Activated CD4-positive, alpha-beta T cell treated with anti-CD3 and anti-CD28 coated beads, Interleukin-2, amount 10 ng/mL, durations not matched to agents 24 days and 14 days (primary cell): ENCODE measurements at regions not wholly inside any gene's neighbourhood (a gene's known extent, or its start where the extent isn't known, plus 50 kb on each side); places are given as distances from the start of the nearest gene placed in this dataset.

Experiments
- DNase-seq: peaks from one replicate; pipeline ENCODE4 v3.0.0; 2022
- H3K27ac Mint-ChIP-seq: one replicate; pipeline ENCODE4 v1.8.0; 2022; ENCODE audit warnings: mild to moderate bottlenecking, mixed read lengths
- H3K27me3 Mint-ChIP-seq: one replicate; pipeline ENCODE4 v1.8.0; 2022; ENCODE audit warnings: mixed read lengths
- H3K36me3 Mint-ChIP-seq: one replicate; pipeline ENCODE4 v1.8.0; 2022; ENCODE audit warnings: low read depth, mild to moderate bottlenecking, mixed read lengths
- H3K4me1 Mint-ChIP-seq: one replicate; pipeline ENCODE4 v1.8.0; 2021; ENCODE audit warnings: mixed read lengths
- H3K4me3 Mint-ChIP-seq: one replicate; pipeline ENCODE4 v1.8.0; 2022; ENCODE audit warnings: mild to moderate bottlenecking, moderate library complexity, mixed read lengths
- H3K9me3 Mint-ChIP-seq: one replicate; pipeline ENCODE4 v1.8.0; 2021; ENCODE audit warnings: mixed read lengths
- intact Hi-C: fragments of 100-400 bp; cut with micrococcal nuclease; formaldehyde crosslinking; loops from one replicate; pipeline ENCODE4 v1.15.1; 2023

DNA sequence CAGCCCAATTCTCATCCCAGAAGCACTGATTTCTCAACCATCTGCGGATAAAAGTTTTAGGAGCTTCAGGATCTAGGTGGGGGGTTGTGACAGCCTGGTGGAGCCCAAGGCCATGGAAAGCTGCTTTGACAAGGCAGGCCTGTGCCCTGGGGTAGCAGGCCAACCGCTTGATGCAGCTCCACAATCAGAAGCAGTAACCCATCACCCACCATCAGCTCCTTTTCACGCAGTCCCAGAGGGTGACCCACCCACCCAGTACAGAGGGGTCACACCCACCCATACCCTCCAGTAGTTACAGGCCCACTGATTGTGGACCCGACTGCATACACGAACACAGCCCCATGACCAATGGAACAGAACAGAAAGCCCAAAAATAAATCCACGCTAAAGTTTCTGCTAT is 253.9 kb downstream of the AHR start:
- Mint-ChIP-seq H3K36me3 (no peaks in the 10 kb centered on the region), H3K9me3 (no peaks in the 10 kb centered on the region), H3K4me3 (no peak overlapping the region), H3K27me3 (peaks cover 5% of the 10 kb centered on the region), H3K27ac (no peak overlapping the region), H3K4me1 (no peaks in the 10 kb centered on the region)
- intact Hi-C loops, result no loop called here
- no peak for DNase-seq

DNA sequence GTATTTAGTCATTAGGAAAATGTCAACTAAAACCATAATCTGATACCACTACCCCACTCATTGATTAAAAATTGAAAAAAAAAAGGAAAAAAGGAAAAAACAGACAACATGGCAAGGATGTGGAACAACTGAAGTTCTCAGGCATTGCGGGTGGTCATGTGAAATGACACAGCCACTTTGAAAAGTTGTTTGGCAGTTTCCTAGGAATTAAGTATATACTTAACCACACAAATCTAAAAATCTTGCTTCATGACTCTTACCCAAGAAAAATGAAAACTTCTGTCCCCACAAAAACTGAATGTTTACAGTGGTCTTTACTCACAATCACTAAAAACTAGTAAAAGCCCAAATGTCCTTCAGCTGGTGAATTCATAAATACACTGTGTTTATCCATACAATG is 254.5 kb downstream of the AHR start:
- Mint-ChIP-seq H3K4me3 (no peak overlapping the region), H3K36me3 (no peaks in the 10 kb centered on the region), H3K9me3 (no peaks in the 10 kb centered on the region), H3K27me3 (peaks cover 4% of the 10 kb centered on the region), H3K4me1 (no peaks in the 10 kb centered on the region), H3K27ac (no peak overlapping the region)
- DNase-seq, result no peak
- intact Hi-C loops, result no loop called here

DNA sequence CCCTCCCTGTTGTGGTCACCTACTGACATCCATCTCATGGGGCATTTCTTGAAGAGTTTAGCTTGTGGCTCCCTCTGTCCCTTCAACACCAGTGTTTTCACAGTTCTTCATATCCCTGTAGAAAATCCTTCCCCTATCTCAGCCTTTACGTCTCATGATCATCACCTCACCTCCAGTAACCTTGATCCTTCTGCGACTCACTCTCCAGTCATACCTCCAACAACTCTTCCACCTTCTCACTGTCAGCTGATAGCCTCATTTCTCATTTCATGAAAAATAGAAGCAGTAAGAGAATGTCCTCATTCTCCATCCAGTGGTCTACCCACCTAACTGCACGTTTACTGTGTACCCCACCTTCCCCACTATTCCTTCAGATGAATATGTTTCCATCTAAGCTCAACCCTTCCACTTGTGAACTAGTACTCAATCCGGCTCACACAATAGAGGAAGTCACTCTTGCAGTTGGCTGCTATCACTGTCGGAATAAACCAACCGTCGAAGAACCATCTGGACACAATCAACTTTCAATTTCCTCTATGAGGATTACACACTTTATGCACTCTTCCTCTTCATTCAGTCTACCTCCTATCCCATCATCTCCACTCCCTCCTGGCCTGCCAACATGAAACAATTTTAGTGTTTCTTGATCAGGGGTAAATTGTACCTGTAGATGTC is 256.0 kb downstream of the AHR start:
- H3K9me3 Mint-ChIP-seq, result no peaks in the 10 kb centered on the region
- H3K4me3 Mint-ChIP-seq, result no peak overlapping the region
- intact Hi-C loops, result no loop called here
- no peaks in the 10 kb centered on the region for H3K36me3 Mint-ChIP-seq
- no peak overlapping the region for H3K27ac Mint-ChIP-seq
- no peaks in the 10 kb centered on the region for H3K4me1 Mint-ChIP-seq
- DNase-seq, result no peak
- H3K27me3 Mint-ChIP-seq, result peaks cover 1% of the 10 kb centered on the region

DNA sequence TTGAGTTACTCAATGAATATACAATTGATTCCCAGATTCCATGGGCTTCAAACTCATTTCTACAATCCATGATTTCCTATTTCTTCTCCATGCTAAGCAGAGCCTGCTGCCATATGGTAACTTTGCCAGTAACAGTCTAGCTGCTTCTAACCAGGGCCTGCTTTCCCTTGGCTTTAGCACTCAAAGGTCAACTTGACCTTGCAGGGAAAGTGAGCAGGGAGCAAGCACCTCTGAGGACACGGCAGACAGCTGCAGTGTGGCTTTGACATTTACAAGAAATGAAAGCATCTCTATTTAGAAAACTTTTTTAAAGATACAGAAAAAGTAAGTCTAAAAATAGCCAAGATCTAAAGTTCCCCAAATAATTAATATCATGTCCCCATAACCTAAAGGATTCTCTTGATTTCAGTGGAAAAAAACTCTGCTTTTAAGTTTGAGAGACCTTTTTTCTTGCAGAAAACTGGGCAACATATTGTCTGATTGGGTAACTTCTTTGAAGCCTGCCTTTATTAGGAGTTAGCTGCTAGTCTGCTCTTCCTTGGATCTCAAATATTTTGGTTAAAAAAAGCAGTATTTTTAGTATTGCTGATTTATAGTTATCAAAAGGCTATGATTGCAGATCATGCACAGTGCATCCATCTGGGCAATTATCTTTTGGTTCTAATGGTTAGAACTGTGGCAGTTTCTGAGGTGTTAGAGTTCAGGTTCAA is 257.9 kb downstream of the AHR start:
- H3K27me3 Mint-ChIP-seq, result peaks cover 1% of the 10 kb centered on the region

DNA sequence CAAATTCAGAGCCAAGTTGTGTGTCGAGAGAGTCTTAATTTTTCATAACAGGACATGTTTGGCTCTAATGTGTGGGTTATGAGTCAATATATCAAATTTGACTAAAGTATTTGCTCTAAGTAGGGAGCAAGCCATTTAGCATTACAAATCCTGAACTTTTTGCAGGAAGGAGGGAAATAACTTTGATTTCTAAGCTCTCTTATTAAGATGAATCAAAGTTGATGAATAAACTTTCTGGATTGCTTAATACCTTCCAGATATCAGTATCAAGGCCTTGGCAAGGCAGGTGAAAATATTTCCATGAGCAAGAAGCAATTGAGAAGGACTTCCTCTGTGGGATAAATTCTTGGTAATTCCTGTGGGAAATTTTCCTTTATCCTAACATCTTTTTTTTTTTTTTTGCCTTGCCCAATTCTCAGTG is 258.8 kb downstream of the AHR start:
- Mint-ChIP-seq H3K27ac (no peak overlapping the region), H3K9me3 (no peaks in the 10 kb centered on the region), H3K4me1 (no peaks in the 10 kb centered on the region), H3K4me3 (no peak overlapping the region), H3K36me3 (no peaks in the 10 kb centered on the region), H3K27me3 (peaks cover 1% of the 10 kb centered on the region)
- intact Hi-C loops, result no loop called here
- no peak for DNase-seq

More for the DNA sequence above, 257.9 kb downstream of the AHR start:
- intact Hi-C loops, result no loop called here
- Mint-ChIP-seq H3K27ac (no peak overlapping the region), H3K36me3 (no peaks in the 10 kb centered on the region), H3K4me1 (no peaks in the 10 kb centered on the region), H3K4me3 (no peak overlapping the region), H3K9me3 (no peaks in the 10 kb centered on the region)
- DNase-seq, result no peak

DNA sequence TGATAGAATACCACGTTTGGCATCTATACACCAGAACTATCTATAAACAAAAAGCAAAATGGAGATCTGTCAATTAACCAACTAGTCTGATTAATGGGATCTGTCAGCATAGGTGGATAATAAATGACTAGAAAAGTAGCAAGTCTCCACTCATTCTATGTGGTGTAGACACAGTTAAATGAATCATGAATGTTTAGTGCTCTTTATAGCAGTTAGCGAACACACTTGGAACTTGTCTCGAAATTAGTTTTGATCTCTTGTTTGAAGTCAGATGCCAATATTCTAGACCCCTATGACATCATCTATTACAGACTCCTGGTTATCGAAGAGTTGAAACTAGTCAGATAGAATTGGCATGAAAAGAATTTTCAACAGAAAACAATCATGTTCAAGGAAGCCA is 259.7 kb downstream of the AHR start:
- H3K4me1 Mint-ChIP-seq, result no peaks in the 10 kb centered on the region
- intact Hi-C loops, result no loop called here
- no peaks in the 10 kb centered on the region for H3K36me3 Mint-ChIP-seq
- DNase-seq, result no peak
- no peaks in the 10 kb centered on the region for H3K9me3 Mint-ChIP-seq
- no peak overlapping the region for H3K27ac Mint-ChIP-seq
- no peak overlapping the region for H3K4me3 Mint-ChIP-seq
- H3K27me3 Mint-ChIP-seq, result no peaks in the 10 kb centered on the region

DNA sequence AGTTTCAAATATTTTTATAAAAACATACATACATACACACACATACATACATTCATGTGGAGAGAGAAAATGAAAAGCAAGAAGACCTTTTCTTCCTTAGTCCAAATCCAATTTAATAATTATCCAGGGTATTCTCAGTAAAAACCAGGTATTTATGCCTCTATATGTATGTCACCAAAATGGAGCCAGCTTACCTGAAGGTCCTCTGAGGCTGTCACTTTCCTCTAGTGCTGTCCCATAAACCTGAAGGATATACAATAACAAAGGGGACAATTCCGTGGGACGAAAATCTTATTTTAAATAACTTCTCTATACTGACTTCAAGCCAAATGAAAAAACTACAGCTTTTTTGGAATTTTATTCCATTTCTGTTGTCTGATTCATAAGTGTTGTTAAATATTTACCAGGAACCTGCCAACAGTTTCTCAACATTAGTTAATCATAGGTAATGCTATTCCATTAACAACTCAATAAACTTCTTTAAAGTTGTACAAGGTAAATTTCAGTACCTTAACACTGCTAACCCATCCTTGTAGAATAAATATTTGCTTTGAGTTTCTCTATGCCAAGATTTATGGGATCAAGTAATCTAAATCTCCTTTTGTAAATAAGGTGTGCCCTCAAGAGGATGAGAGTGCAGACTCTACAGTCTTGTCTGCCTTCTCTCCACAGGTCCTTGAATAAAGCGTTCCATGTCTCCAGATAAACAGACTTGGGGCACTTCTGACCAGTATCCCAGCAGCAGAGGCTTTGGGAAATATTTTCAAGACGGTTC is 260.3 kb downstream of the AHR start:
- Mint-ChIP-seq H3K9me3 (no peaks in the 10 kb centered on the region), H3K4me1 (no peaks in the 10 kb centered on the region), H3K27me3 (no peaks in the 10 kb centered on the region), H3K4me3 (no peak overlapping the region), H3K36me3 (no peaks in the 10 kb centered on the region), H3K27ac (no peak overlapping the region)
- intact Hi-C loops, result no loop called here
- no peak for DNase-seq

DNA sequence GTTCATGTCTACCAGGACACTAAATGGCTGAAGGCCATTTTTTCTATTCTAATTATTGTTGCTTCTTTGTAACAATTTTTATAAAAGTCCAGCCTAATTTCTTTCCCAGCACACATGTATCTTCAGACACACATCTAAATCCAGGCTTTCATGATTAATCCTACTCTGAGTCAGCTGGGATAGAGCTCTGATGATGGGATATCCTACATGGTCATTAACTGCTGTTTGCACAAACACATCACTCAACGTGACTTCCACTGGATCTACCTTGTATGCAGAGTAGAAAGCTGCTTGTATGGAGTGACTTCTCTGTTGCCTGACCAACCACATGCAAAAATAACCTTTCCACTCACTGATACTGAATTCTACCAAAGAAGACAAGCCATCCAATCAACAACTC is 260.9 kb downstream of the AHR start:
- H3K36me3 Mint-ChIP-seq, result no peaks in the 10 kb centered on the region
- DNase-seq, result no peak
- H3K4me3 Mint-ChIP-seq, result no peak overlapping the region
- no peak overlapping the region for H3K27ac Mint-ChIP-seq
- intact Hi-C loops, result no loop called here
- no peaks in the 10 kb centered on the region for H3K27me3 Mint-ChIP-seq
- no peaks in the 10 kb centered on the region for H3K9me3 Mint-ChIP-seq
- no peaks in the 10 kb centered on the region for H3K4me1 Mint-ChIP-seq

DNA sequence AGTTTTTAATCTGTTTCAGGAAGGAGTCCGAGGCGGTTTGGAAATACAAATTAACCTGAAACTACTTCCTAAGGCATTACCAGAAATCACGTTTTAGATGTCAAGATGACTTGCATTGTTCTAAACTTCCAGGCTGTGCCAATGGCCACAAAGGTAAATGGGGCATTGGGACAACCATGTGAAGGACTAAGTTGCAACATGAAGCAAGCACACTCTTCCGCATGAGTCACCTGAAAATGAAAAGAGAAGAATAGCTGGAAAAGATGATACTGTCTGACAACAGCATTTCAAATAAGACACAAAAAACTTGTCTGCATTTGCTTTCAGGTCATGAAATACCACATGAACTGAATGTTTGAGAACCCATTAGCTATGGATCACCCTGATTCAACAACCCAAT is 262.1 kb downstream of the AHR start:
- intact Hi-C loops, result no loop called here
- Mint-ChIP-seq H3K36me3 (no peaks in the 10 kb centered on the region), H3K4me3 (no peak overlapping the region)

DNA sequence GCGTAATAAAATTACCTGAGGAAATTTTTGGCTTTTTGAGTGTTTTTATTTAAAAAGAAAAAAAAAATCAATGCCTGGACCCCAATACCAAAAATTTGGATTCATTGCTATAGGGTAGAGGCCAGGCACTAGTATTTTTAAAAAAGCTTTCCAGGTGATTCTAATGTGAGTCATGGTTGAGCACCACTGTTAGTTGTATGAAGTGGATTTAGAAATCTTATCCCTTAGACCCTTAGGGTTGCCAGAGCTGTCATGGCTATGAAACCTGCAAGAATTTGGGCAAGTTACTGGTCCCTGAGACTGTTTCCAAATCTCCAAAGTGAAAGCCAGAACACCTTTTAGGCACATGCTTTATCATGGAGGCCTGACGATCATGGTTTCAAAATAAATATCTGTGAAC is 262.5 kb downstream of the AHR start:
- Mint-ChIP-seq H3K4me1 (no peaks in the 10 kb centered on the region), H3K4me3 (no peak overlapping the region), H3K27me3 (no peaks in the 10 kb centered on the region), H3K36me3 (no peaks in the 10 kb centered on the region), H3K27ac (no peak overlapping the region), H3K9me3 (no peaks in the 10 kb centered on the region)
- no peak for DNase-seq
- intact Hi-C loops, result no loop called here

More for the DNA sequence above, 262.1 kb downstream of the AHR start:
- Mint-ChIP-seq H3K27ac (no peak overlapping the region), H3K4me1 (no peaks in the 10 kb centered on the region), H3K27me3 (no peaks in the 10 kb centered on the region), H3K9me3 (no peaks in the 10 kb centered on the region)
- no peak for DNase-seq

DNA sequence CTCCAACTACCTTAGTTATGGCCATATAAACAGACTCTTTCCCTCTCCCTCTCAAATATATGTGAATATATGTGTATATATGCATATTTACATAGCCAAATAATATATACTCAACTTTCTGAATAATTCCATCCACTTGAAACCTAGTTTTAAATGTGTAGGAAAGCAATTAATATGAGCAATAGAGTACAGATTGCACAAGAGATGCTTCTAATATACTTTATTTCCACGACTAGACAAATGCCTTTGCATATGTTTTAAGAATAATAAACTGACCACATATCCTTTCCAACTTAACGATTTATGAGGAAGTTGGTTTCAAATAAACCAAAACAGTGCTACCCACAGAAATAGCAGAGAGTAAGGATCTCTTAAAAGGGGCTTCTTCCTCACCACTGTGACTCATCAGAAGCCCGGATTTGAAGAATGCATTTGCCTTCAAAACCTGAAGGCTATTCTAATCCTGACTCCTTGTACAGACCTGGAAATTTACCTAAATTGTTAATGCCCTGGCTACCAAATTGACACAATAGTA is 266.3 kb downstream of the AHR start:
- Mint-ChIP-seq H3K9me3 (peaks cover 12% of the 10 kb centered on the region), H3K27me3 (no peaks in the 10 kb centered on the region), H3K4me1 (no peaks in the 10 kb centered on the region), H3K27ac (no peak overlapping the region), H3K4me3 (no peak overlapping the region), H3K36me3 (no peaks in the 10 kb centered on the region)
- intact Hi-C loops, result no loop called here
- no peak for DNase-seq

DNA sequence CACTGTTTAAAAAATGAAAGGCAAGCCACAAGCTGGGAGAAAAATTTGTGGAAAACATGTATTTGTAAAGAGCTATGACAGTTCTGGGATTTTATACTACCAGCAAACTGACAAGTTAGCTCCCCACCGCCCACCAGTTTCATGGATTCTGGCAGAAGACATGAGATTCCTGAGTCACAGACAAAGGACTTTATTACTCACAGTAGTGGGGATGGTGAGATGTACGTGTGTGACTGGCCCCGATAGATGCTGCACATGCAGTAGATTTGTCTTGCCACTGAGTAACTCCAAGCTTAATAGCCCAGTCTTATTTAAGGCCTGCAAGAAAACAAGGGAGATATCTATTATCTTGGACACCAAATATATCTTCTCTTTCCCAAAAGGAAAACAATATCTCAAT is 281.7 kb downstream of the AHR start:
- Mint-ChIP-seq H3K27me3 (peaks cover 2% of the 10 kb centered on the region), H3K27ac (no peak overlapping the region), H3K4me1 (no peaks in the 10 kb centered on the region), H3K9me3 (peaks cover 7% of the 10 kb centered on the region), H3K36me3 (no peaks in the 10 kb centered on the region), H3K4me3 (no peak overlapping the region)
- intact Hi-C loops, result no loop called here
- no peak for DNase-seq

DNA sequence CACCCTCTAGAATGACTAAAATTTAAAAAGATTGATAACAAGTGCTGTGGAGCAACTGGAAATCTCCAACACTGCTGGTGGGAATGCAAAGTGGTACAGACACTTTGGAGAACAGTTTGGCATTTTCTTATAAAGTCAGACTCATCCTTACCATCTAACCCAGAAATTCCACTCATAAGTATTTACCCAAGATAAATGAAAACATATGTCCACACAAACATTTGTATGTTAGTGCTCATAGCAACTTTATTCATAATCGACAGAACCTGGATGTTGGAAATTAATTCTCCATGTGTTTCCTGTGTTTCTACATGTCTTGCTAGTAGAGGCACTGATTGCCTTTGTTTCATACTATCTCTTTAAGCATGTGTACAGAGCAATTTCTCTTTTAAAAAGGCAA is 282.4 kb downstream of the AHR start:
- H3K27me3 Mint-ChIP-seq, result peaks cover 2% of the 10 kb centered on the region
- intact Hi-C loops, result no loop called here
- no peaks in the 10 kb centered on the region for H3K36me3 Mint-ChIP-seq
- H3K4me1 Mint-ChIP-seq, result no peaks in the 10 kb centered on the region
- no peak for DNase-seq
- peaks cover 7% of the 10 kb centered on the region for H3K9me3 Mint-ChIP-seq
- no peak overlapping the region for H3K27ac Mint-ChIP-seq
- no peak overlapping the region for H3K4me3 Mint-ChIP-seq

DNA sequence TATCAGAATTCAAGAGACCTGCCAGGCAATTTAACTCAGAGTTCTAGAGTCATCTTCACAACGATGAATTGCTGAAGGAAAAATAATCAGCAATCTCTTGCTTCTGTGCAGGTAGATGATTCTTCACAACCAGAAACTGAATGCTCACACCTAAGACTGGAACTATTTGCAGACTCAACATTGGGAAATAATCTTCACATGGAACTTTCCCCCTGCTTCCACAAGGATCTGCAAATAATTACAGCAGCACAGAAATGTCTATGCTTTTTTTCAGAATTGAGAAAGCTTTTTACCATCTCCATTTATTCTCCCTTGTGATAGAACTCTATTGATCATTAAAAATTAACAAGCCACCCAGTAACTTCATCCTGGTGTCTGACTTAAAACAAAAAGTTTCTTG is 282.8 kb downstream of the AHR start:
- Mint-ChIP-seq H3K27me3 (peaks cover 2% of the 10 kb centered on the region), H3K27ac (no peak overlapping the region), H3K36me3 (no peaks in the 10 kb centered on the region), H3K4me1 (no peaks in the 10 kb centered on the region), H3K4me3 (no peak overlapping the region), H3K9me3 (peaks cover 7% of the 10 kb centered on the region)
- intact Hi-C loops, result no loop called here
- no peak for DNase-seq
